ENCODE measurements at regions not wholly inside any gene's neighbourhood (a gene's known extent, or its start where the extent isn't known, plus 50 kb on each side); places are given as distances from the start of the nearest gene placed in this dataset.

- Histone ChIP-seq H3K4me3 (ENCODE audit: low read depth, low read length, poor library complexity, severe bottlenecking) (no peak overlapping the region), H3K9me3 (ENCODE audit: low read length) (no peaks in the 10 kb centered on the region), H4K20me1 (ENCODE audit: insufficient read depth, low read length) (no peaks in the 10 kb centered on the region), H3K4me2 (ENCODE audit: low read length) (no peak overlapping the region), H3K9me2 (ENCODE audit: insufficient read depth, low read length) (no peaks in the 10 kb centered on the region), H2AFZ (ENCODE audit: low read length) (no peak overlapping the region), H3K79me2 (ENCODE audit: insufficient read depth, low read depth, low read length) (no peaks in the 10 kb centered on the region), H3K4me1 (ENCODE audit: insufficient read depth, low read length, poor library complexity, severe bottlenecking) (no peaks in the 10 kb centered on the region), H3K36me3 (ENCODE audit: insufficient read depth, low read length) (no peaks in the 10 kb centered on the region), H3K27ac (ENCODE audit: low read depth, low read length, poor library complexity, severe bottlenecking) (no peak overlapping the region)
- ChIA-PET CTCF (ENCODE audit: unreplicated experiment) (interaction anchor here (0.6 kb wide), 1 partner anchor 848 kb away, joined by 4 read pairs; no protein-coding TSS in a partner anchor), POLR2A (no interaction called here)
- no peak for DNase-seq (ENCODE audit: low spot score)
- no peak for TF ChIP-seq EZH2phosphoT487 (IDR thresholded peaks at IDR 0.05; ENCODE audit: borderline replicate concordance, low read depth, low read length)
- no peak for TF ChIP-seq CTCF (conservative IDR thresholded peaks at IDR 0.05; ENCODE audit: low read length)
- BruUV-seq (replicated peaks): no TSS peak
- intact Hi-C loops (cut with micrococcal nuclease; ENCODE audit: unreplicated experiment): no loop called here
Measured at GRCh38 chr2:217165547-217165946, 305.7 kb upstream of the TNP1 start.

- no peaks in the 10 kb centered on the region for H3K9me2 ChIP-seq (ENCODE audit: insufficient read depth, low read length)
- no peak overlapping the region for H2AFZ ChIP-seq (ENCODE audit: low read length)
- no peaks in the 10 kb centered on the region for H3K79me2 ChIP-seq (ENCODE audit: insufficient read depth, low read depth, low read length)
- no peak overlapping the region for H3K4me3 ChIP-seq (ENCODE audit: low read depth, low read length, poor library complexity, severe bottlenecking)
- BruUV-seq (replicated peaks): no TSS peak
- no peaks in the 10 kb centered on the region for H4K20me1 ChIP-seq (ENCODE audit: insufficient read depth, low read length)
- no peak overlapping the region for H3K4me2 ChIP-seq (ENCODE audit: low read length)
- intact Hi-C loops (cut with micrococcal nuclease; ENCODE audit: unreplicated experiment): no loop called here
- no peak overlapping the region for H3K27ac ChIP-seq (ENCODE audit: low read depth, low read length, poor library complexity, severe bottlenecking)
- POLR2A ChIA-PET: interaction anchor here (1.1 kb wide), 1 partner anchor 10 kb away, joined by 14 read pairs; no protein-coding TSS in a partner anchor
- H3K4me1 ChIP-seq (ENCODE audit: insufficient read depth, low read length, poor library complexity, severe bottlenecking): no peaks in the 10 kb centered on the region
- TF ChIP-seq CTCF (conservative IDR thresholded peaks at IDR 0.05; ENCODE audit: low read length) (no peak), EZH2phosphoT487 (IDR thresholded peaks at IDR 0.05; ENCODE audit: borderline replicate concordance, low read depth, low read length) (no peak)
- no peaks in the 10 kb centered on the region for H3K9me3 ChIP-seq (ENCODE audit: low read length)
- CTCF ChIA-PET (ENCODE audit: unreplicated experiment): no interaction called here
- DNase-seq (ENCODE audit: low spot score): no peak
- H3K36me3 ChIP-seq (ENCODE audit: insufficient read depth, low read length): no peaks in the 10 kb centered on the region
Measured at GRCh38 chr2:217163987-217164386, 304.1 kb upstream of the TNP1 start.

GRCh38 chr2:217162533-217162932, 302.7 kb upstream of the TNP1 start:
- no peak overlapping the region for H3K4me2 ChIP-seq (ENCODE audit: low read length)
- H3K79me2 ChIP-seq (ENCODE audit: insufficient read depth, low read depth, low read length): no peaks in the 10 kb centered on the region
- intact Hi-C loops (cut with micrococcal nuclease; ENCODE audit: unreplicated experiment): no loop called here
- CTCF ChIA-PET (ENCODE audit: unreplicated experiment): no interaction called here
- no peak overlapping the region for H3K4me3 ChIP-seq (ENCODE audit: low read depth, low read length, poor library complexity, severe bottlenecking)
- no peak overlapping the region for H3K27ac ChIP-seq (ENCODE audit: low read depth, low read length, poor library complexity, severe bottlenecking)
- H3K4me1 ChIP-seq (ENCODE audit: insufficient read depth, low read length, poor library complexity, severe bottlenecking): no peaks in the 10 kb centered on the region
- no peaks in the 10 kb centered on the region for H3K9me2 ChIP-seq (ENCODE audit: insufficient read depth, low read length)
- H4K20me1 ChIP-seq (ENCODE audit: insufficient read depth, low read length): no peaks in the 10 kb centered on the region
- TF ChIP-seq EZH2phosphoT487 (IDR thresholded peaks at IDR 0.05; ENCODE audit: borderline replicate concordance, low read depth, low read length): no peak
- no peak for TF ChIP-seq CTCF (conservative IDR thresholded peaks at IDR 0.05; ENCODE audit: low read length)
- no peak overlapping the region for H2AFZ ChIP-seq (ENCODE audit: low read length)
- DNase-seq (ENCODE audit: low spot score): no peak
- H3K36me3 ChIP-seq (ENCODE audit: insufficient read depth, low read length): no peaks in the 10 kb centered on the region
- H3K9me3 ChIP-seq (ENCODE audit: low read length): no peaks in the 10 kb centered on the region
- no TSS peak for BruUV-seq (replicated peaks)
- POLR2A ChIA-PET: interaction anchor here (0.6 kb wide), 1 partner anchor 440 kb away, joined by 3 read pairs; no protein-coding TSS in a partner anchor
